HG02763 (cell line): ENCODE measurements at regions not wholly inside any gene's neighbourhood (a gene's known extent, or its start where the extent isn't known, plus 50 kb on each side); places are given as distances from the start of the nearest gene placed in this dataset.

Experiments used
- ATAC-seq: cut with Tn5 transposase; IDR thresholded peaks from one replicate; pipeline ENCODE4 v1.9.1; 2021; ENCODE audit warnings: mild to moderate bottlenecking, moderate library complexity; ENCODE audit not compliant: unreplicated experiment

- ATAC-seq: no peak
Measured at GRCh38 chr10:124288928-124289850, 129.5 kb downstream of the OAT start.

GRCh38 chr10:124288486-124288885 lies 130.2 kb downstream of the OAT start:
- ATAC-seq: no peak

GRCh38 chr10:124287791-124288190 lies 130.9 kb downstream of the OAT start:
- ATAC-seq: no peak

GRCh38 chr10:124287071-124287685 lies 131.5 kb downstream of the OAT start:
- ATAC-seq: no peak

- no peak for ATAC-seq
Measured at GRCh38 chr10:124286621-124287020, 132.1 kb downstream of the OAT start.

- peak; percentile 69 for ATAC-seq
Measured at GRCh38 chr10:124285587-124286527, 132.9 kb downstream of the OAT start.

- ATAC-seq: no peak
Measured at GRCh38 chr10:124283949-124284250, 134.8 kb downstream of the OAT start.

GRCh38 chr10:124283215-124283948 lies 135.3 kb downstream of the OAT start:
- ATAC-seq: no peak

- ATAC-seq: no peak
Measured at GRCh38 chr10:124282326-124282725, 136.4 kb downstream of the OAT start.

GRCh38 chr10:124281666-124282065 lies 137.1 kb downstream of the OAT start:
- no peak for ATAC-seq

GRCh38 chr10:124280916-124281315 lies 137.8 kb downstream of the OAT start:
- no peak for ATAC-seq

GRCh38 chr10:124279882-124280281 lies 138.8 kb downstream of the OAT start:
- ATAC-seq: no peak

- ATAC-seq: no peak
Measured at GRCh38 chr10:124279298-124279697, 139.4 kb downstream of the OAT start.

GRCh38 chr10:124278356-124278755 lies 140.4 kb downstream of the OAT start:
- no peak for ATAC-seq

- ATAC-seq: no peak
Measured at GRCh38 chr10:124273141-124273540, 145.6 kb downstream of the OAT start.

- ATAC-seq: no peak
Measured at GRCh38 chr10:124271676-124272075, 147.0 kb downstream of the OAT start.

GRCh38 chr10:124270530-124271327 lies 148.0 kb downstream of the OAT start:
- ATAC-seq: no peak

GRCh38 chr10:124268976-124269375 lies 149.7 kb downstream of the OAT start:
- no peak for ATAC-seq

GRCh38 chr10:124267911-124268549 lies 150.7 kb downstream of the OAT start:
- no peak for ATAC-seq
